ENCODE measurements at regions not wholly inside any gene's neighbourhood (a gene's known extent, or its start where the extent isn't known, plus 50 kb on each side); places are given as distances from the start of the nearest gene placed in this dataset.

GRCh38 chr3:17967953-17968607, 225.6 kb upstream of the TBC1D5 start:
- TF ChIP-seq POLR2AphosphoS5 (IDR thresholded peaks at IDR 0.05; ENCODE audit: low read depth) (no peak), CTCF (IDR thresholded peaks at IDR 0.05; ENCODE audit: insufficient read depth, low read length) (no peak), REST (IDR thresholded peaks at IDR 0.05; ENCODE audit: insufficient replicate concordance, low read depth) (no peak), SPI1 (IDR thresholded peaks at IDR 0.05; ENCODE audit: borderline replicate concordance, low read depth) (no peak)

Measured in HL-60 (cell line).